Hepatocyte (in vitro differentiated cells): ENCODE measurements at regions not wholly inside any gene's neighbourhood (a gene's known extent, or its start where the extent isn't known, plus 50 kb on each side); places are given as distances from the start of the nearest gene placed in this dataset.

Experiments
- EZH2 ChIP-seq: fragments of 200-600 bp; sonication (generic); IDR thresholded peaks from 2 replicates; pipeline ENCODE4 v1.6.1; 2016; ENCODE audit warnings: antibody characterized with exemption, mild to moderate bottlenecking, borderline replicate concordance
- TF ChIP-seq, protein P1 (sequence below): fragments of 200-600 bp; sonication (generic); IDR thresholded peaks from 2 replicates; pipeline ENCODE4 v1.5.1; 2016; ENCODE audit warnings: antibody characterized with exemption, mild to moderate bottlenecking; ENCODE audit not compliant: poor library complexity

DNA sequence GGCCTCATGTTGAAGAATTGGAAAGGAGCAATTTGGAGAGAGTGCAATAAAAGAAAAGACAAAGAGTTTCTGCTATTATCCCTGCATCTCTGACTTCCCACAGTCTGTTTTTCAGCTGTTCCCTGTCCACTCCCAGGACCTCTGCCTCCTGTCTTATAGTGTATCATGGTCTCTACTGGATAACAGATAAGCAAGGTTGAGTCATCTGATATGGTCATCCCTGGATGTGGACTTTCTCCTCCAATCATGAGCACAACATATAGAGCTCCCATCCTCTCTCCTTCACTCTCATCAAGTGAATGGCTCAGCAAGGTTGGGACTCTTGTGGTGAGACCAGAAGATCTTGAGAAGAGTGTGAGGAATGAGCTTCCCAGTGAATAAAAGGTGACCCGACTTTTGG lies 123.1 kb downstream of the PLCE1 start:
- TF ChIP-seq, protein P1, sequence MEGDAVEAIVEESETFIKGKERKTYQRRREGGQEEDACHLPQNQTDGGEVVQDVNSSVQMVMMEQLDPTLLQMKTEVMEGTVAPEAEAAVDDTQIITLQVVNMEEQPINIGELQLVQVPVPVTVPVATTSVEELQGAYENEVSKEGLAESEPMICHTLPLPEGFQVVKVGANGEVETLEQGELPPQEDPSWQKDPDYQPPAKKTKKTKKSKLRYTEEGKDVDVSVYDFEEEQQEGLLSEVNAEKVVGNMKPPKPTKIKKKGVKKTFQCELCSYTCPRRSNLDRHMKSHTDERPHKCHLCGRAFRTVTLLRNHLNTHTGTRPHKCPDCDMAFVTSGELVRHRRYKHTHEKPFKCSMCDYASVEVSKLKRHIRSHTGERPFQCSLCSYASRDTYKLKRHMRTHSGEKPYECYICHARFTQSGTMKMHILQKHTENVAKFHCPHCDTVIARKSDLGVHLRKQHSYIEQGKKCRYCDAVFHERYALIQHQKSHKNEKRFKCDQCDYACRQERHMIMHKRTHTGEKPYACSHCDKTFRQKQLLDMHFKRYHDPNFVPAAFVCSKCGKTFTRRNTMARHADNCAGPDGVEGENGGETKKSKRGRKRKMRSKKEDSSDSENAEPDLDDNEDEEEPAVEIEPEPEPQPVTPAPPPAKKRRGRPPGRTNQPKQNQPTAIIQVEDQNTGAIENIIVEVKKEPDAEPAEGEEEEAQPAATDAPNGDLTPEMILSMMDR: no peak
- no peak for TF ChIP-seq EZH2
